Erythroblast (primary cell): ENCODE measurements at regions not wholly inside any gene's neighbourhood (a gene's known extent, or its start where the extent isn't known, plus 50 kb on each side); places are given as distances from the start of the nearest gene placed in this dataset.
"Not testable (repeated sequence)": the region's sequence is repeated elsewhere in the genome, so short reads cannot be mapped to it uniquely, and the experiment has no call there.

ENCODE experiments used
- GATA1 ChIP-seq: IDR thresholded peaks from 2 replicates; pipeline ENCODE4 v1.6.1; 2011; ENCODE audit warnings: low read depth, mild to moderate bottlenecking, control low read depth, low read length, moderate library complexity
- POLR2A ChIP-seq: IDR thresholded peaks from 2 replicates; pipeline ENCODE4 v1.6.1; 2011; ENCODE audit warnings: mild to moderate bottlenecking, low read length

DNA sequence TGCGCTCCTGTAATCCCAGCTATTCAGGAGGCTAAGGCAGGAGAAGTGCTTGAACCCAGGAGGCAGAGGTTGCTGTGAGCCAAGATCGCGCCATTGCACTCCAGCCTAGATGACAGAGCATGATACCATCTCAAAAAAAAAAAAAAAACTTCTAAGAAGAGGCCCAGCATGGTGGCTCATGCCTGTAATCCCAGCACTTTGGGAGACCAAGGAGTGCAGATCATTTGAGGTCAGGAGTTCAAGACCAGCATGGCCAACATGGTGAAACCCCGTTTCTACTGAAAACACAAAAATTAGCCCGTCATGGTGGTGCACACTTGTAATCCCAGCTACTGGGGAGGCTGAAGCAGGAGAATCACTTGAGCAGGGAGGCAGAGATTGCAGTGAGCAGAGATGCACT is 51.5 kb upstream of the LANCL2 start:
- not testable (repeated sequence) for TF ChIP-seq POLR2A, GATA1
